ENCODE measurements at regions not wholly inside any gene's neighbourhood (a gene's known extent, or its start where the extent isn't known, plus 50 kb on each side); places are given as distances from the start of the nearest gene placed in this dataset.

DNA sequence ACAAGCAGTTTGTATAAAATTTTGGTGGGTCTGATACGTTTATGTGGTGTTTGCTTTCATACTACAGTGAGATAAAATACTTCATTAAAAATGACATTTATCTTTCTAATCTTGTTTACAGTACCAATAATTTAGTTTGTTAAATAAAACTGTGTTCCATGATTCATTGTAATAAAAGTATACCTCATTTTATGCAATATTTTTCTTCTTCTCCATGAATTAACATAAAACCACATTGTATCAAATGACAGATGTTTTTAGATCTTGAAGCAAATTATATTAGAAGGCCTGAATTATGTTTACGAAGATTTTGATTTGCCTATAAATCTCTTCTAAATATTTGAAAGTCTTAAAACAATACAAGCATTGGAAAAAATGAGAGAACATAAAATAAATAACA lies 1443.0 kb upstream of the CDH6 start:
- H3K9me3 Mint-ChIP-seq, result peaks cover 8 to 12% of the 10 kb centered on the region in 2 experiments; a peak in 3 of 5 replicates
- Histone ChIP-seq H3K9ac (ENCODE audit: extremely low read depth, insufficient read length, low read length) (no peak overlapping the region), H3K14ac (ENCODE audit: insufficient read depth, low read length) (no peak overlapping the region), H2BK12ac (ENCODE audit: insufficient read length, low read depth, low read length) (no peak overlapping the region), H3K4ac (ENCODE audit: low read depth, low read length) (no peak overlapping the region), H4K91ac (ENCODE audit: insufficient read length, low read depth, low read length) (no peak overlapping the region), H2AK5ac (ENCODE audit: insufficient read length, low read length) (no peak overlapping the region), H3T11ph (ENCODE audit: low read length) (no peak overlapping the region), H4K20me1 (ENCODE audit: control insufficient read depth, insufficient read depth, insufficient read length) (no peaks in the 10 kb centered on the region), H2BK120ac (ENCODE audit: low read depth, low read length, poor library complexity, severe bottlenecking) (no peak overlapping the region), H3K23ac (ENCODE audit: insufficient read length, low read depth, low read length) (no peak overlapping the region), H3K4me1 (ENCODE audit: insufficient read depth, low read length) (no peaks in the 10 kb centered on the region), H3K23me2 (ENCODE audit: insufficient read length, low read depth, low read length, poor library complexity, severe bottlenecking) (no peaks in the 10 kb centered on the region), H3K18ac (ENCODE audit: insufficient read length, low read depth, low read length) (no peak overlapping the region), H3K27ac (ENCODE audit: insufficient read length, low read depth, low read length) (no peak overlapping the region), H3K4me2 (ENCODE audit: insufficient read depth, insufficient read length, low read length) (no peak overlapping the region), H3K27me3 (ENCODE audit: insufficient read depth, low read length) (no peaks in the 10 kb centered on the region), H2BK15ac (ENCODE audit: low read depth, low read length) (no peak overlapping the region), H3K79me2 (ENCODE audit: insufficient read depth, low read length) (no peaks in the 10 kb centered on the region), H3K56ac (ENCODE audit: insufficient read length, low read depth, low read length) (no peak overlapping the region), H2AFZ (ENCODE audit: low read length) (no peak overlapping the region), H4K5ac (ENCODE audit: insufficient read length, low read depth, low read length) (no peak overlapping the region), H3K79me1 (ENCODE audit: insufficient read depth, low read depth, low read length, poor library complexity, severe bottlenecking) (no peaks in the 10 kb centered on the region), H2BK5ac (ENCODE audit: insufficient read length, low read length) (no peak overlapping the region), H2BK20ac (ENCODE audit: low read depth, low read length, poor library complexity, severe bottlenecking) (no peak overlapping the region), H3K9me3 (ENCODE audit: control insufficient read depth, low read depth, low read length) (no peaks in the 10 kb centered on the region), H4K8ac (replicated peaks; ENCODE audit: insufficient read length, low read depth, low read length) (no peak overlapping the region)
- TF ChIP-seq, protein P1, sequence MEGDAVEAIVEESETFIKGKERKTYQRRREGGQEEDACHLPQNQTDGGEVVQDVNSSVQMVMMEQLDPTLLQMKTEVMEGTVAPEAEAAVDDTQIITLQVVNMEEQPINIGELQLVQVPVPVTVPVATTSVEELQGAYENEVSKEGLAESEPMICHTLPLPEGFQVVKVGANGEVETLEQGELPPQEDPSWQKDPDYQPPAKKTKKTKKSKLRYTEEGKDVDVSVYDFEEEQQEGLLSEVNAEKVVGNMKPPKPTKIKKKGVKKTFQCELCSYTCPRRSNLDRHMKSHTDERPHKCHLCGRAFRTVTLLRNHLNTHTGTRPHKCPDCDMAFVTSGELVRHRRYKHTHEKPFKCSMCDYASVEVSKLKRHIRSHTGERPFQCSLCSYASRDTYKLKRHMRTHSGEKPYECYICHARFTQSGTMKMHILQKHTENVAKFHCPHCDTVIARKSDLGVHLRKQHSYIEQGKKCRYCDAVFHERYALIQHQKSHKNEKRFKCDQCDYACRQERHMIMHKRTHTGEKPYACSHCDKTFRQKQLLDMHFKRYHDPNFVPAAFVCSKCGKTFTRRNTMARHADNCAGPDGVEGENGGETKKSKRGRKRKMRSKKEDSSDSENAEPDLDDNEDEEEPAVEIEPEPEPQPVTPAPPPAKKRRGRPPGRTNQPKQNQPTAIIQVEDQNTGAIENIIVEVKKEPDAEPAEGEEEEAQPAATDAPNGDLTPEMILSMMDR (conservative IDR thresholded peaks at IDR 0.05), result no peak
- no peak overlapping the region for H3K27ac Mint-ChIP-seq
- no peaks in the 10 kb centered on the region for H3K27me3 Mint-ChIP-seq (ENCODE audit: low read depth)
- no peaks in the 10 kb centered on the region for H3K4me1 Mint-ChIP-seq
- no peak overlapping the region for H3K4me3 Mint-ChIP-seq
- no CpG with 5 or more reads among the region's 2 CpGs for WGBS (ENCODE audit: extremely low coverage, insufficient read length, low lambda C conversion rate)
- DNase-seq, result no peak
- peaks cover 0 to 2% (median 0%) of the 10 kb centered on the region in 3 experiments; a peak in 1 of 7 replicates for H3K36me3 Mint-ChIP-seq (ENCODE audit: insufficient read depth in 1 of 3, low read depth in 3 of 3)

All from H9 (cell line).